ENCODE measurements at regions not wholly inside any gene's neighbourhood (a gene's known extent, or its start where the extent isn't known, plus 50 kb on each side); places are given as distances from the start of the nearest gene placed in this dataset.

DNA sequence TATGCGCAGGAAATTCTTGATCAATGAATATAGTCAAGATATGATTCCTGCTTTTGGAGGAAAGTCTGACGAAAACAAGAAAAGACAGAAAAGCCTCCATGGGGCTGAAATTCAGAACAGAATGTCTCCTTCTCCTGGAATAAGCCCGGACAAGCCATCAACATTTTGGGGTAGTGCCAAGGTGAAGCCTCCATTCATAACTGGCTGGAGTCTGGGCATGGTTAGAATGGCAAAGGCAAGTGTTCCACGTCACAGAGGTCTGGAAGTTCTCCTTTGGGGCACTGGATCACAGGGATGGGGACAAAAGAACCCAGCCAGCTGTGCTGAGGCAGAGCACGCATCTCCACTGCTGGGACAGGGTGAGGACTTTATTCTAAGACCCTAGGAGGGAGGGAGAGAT is 505.7 kb downstream of the CMPK2 start:
- DNase-seq, result no peak

- no peak for DNase-seq
These were observed 502.8 kb downstream of the CMPK2 start for GRCh38 chr2:6362671-6363450.

- DNase-seq, result no peak
These were observed 497.4 kb downstream of the CMPK2 start for GRCh38 chr2:6368281-6368680.

GRCh38 chr2:6369266-6369665 is 496.4 kb downstream of the CMPK2 start:
- no peak for DNase-seq

GRCh38 chr2:6370753-6371551 is 494.8 kb downstream of the CMPK2 start:
- DNase-seq, result no peak

- no peak for DNase-seq
These were observed 493.3 kb downstream of the CMPK2 start for GRCh38 chr2:6372317-6372901.

DNA sequence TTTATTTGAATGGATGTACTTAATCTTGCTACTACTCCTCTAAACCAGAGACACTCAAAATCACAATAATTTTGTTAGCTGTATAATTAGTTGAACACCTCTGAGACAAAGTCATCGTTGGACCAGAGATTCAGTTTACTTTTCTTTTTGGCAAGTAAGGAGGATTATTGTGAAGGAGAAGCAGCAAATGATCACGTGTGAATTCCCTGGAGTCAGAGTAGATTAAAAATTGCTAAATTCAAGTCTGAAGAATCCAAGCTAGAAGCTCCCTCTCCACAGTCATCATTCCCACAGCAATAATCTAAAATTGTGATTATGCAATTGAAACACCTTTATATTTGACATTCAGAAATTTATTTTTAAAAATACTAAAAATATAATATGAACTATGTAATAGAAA is 484.4 kb downstream of the CMPK2 start:
- DNase-seq, result no peak

DNA sequence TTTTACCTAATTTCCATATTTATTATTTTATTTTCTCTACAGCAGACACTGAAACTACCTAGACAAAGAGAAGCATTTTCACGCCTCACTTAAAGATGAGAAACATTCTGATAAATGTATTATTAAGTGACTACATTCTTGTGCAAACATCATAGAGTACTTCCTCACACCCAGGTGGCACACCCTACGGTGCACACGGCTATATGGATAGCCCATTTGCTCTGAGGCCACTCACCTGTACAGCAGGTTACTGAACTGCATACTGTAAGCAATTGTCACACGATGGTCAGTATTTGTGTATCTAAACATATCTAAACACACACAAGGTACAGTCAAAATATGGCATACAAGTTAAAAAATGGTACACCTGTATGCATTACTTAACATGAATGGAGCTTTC is 481.4 kb downstream of the CMPK2 start:
- no peak for DNase-seq

DNA sequence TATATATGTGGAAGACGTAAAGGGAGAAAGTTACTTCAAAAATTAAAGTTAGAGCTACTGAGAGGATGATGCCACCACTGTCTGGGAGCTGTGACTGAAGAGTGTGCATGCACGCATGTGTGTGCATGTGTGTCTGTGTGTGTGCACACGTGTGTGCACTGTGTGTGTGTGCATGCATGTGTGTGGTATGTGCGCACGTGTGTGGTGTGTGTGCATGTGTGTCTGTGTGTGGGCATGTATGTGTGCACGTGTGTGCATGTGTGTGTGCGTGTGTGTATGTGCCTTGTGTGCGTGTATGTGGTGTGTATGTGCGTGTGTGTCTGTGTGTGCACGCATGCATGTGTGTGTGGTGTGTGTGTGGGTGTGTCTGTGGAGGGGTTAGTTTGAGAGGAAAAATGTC is 473.4 kb downstream of the CMPK2 start:
- DNase-seq, result no peak

DNA sequence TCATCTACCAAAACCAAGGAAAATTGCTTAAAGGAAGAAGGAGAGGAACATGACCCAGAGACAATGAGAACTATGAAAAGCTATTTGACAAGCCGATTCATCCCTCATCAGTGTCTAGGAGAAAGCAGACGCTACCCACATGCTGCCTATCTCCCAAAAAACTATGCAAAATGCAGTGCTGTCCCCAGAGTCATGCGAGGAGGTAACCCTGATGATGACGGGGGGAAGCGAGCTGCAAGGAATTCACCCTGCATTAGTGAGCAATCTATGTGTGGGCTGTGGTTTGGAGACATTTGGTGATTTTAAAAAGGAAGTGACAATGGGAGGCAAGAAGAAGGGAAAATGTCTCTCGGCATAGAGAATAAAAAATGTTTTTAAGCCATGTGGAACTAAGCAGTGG is 472.7 kb downstream of the CMPK2 start:
- DNase-seq, result no peak

DNA sequence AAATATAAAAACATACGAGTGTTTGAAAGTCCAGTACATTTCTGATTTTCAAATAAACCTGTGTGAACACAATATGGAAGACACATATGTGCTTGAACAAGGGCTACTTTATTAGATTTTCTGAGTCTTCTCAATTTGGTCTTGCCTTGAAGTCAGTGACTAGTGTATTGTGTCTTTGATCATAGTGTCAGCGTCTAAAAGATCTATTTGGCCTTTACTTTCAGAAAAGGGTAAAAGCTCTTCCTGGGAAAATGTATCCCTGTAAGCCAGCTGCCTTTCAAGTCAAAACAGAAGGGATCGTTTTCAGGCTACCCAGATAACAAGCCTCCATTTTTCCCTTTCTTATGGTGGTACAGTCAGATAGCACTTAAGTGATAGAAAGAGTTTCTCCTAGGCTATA is 471.9 kb downstream of the CMPK2 start:
- no peak for DNase-seq

- DNase-seq, result no peak
These were observed 471.4 kb downstream of the CMPK2 start for GRCh38 chr2:6394276-6394675.

GRCh38 chr2:6398421-6398820 is 467.3 kb downstream of the CMPK2 start:
- no peak for DNase-seq

GRCh38 chr2:6401301-6401700 is 464.4 kb downstream of the CMPK2 start:
- DNase-seq, result no peak

DNA sequence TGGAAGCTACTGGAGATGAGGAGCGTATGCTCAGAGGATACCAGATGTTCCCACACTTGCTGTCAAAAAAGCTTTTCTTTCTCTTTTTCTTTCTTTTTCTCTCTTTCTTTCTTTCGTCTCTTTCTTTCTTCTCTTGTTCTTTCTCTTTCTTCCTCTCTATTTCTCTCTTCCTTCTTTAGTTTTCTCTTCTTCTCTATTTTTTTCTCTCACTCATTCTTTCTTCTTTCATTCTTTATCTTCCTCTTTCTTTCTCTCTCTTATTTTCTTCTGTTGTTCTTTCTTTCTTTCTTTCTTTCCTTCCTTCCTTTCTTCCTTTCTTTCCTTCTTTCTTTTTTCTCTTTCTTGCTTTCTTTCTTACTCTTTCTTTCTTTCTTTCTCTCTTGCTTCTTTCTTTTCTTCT is 457.6 kb downstream of the CMPK2 start:
- no peak for DNase-seq

DNA sequence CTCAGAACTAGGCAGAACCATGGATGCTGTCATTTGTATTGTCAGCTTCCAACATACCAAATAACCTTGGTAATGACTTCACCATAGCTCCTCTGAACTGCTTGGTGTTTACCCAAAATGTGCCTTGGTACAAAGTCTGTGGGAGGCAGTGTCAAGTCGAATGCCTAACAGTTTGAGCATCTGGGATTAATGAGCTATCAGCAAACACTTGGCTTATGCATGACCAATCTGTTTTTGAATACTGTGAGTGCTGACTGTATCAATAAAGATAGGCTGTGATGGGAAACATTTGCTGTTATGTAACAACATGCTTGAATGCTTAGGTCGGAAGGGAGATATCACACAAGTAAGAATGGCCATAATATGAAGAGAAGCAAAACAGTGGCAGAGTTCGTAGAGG is 455.4 kb downstream of the CMPK2 start:
- no peak for DNase-seq

DNA sequence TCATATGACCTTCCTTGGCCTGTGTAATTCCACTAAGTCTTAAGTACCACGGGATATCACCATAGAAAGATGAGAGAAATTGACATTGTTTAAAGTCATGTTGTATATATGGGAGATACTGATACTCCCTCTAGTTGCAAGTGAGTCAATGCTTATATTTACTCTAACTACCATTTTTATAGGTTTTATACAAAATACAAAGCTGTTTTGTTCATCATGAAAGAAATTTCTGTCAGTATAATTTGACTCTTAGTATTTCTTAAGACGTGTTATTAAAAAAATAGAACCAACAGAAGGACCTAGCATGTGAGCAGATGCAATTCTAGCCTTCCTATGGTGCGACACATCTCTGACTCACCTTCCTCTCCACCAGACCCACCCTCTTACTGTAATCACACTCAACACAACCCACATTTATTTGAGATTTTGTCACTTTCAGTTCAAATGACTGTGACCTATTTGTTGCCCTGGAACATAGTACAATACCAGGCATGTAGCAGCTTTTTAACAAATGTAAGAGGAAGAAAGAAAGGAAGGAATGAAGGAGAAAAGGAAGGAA is 453.1 kb downstream of the CMPK2 start:
- no peak for DNase-seq

GRCh38 chr2:6417050-6417449 is 448.7 kb downstream of the CMPK2 start:
- no peak for DNase-seq

DNA sequence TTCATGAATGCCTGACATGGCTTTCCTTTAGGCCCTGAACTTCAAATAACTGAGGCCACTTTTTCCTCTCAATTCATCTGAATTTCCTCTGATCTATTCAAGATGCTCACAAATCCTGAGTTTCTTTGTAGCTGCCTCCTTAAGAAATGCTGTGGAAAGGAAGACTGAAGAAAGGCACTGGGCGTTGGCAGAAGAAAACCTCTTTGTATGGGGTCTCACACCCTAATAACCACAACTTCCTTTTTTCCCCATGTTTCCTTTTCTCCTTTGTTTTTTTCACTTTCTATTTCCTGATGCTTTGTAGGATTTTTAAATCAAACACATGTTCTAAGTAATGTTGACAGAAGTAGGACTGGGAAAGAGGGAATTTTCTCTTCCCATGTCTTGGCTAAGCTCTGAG is 447.4 kb downstream of the CMPK2 start:
- DNase-seq, result no peak

- DNase-seq, result no peak
These were observed 444.5 kb downstream of the CMPK2 start for GRCh38 chr2:6421138-6421730.

DNA sequence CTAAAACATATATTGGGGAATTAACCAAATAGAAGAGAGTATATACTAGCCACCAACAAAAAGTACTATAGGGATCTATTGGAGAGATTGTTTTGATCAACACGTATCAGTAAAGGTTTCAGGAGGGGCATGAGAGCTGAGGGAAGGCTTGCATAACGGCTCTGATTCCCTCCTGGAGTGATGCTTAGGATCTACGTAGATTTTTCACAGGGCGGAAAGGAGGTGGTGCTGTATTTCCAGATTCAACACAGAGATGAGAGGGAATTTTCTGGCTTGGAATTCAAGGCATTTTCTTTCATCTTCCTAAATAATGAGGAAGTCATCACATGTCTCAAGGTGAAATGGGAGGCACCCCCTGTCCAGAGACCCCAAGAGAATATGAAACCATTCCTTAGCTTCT is 443.8 kb downstream of the CMPK2 start:
- no peak for DNase-seq

GRCh38 chr2:6423157-6423556 is 442.6 kb downstream of the CMPK2 start:
- DNase-seq, result no peak

DNA sequence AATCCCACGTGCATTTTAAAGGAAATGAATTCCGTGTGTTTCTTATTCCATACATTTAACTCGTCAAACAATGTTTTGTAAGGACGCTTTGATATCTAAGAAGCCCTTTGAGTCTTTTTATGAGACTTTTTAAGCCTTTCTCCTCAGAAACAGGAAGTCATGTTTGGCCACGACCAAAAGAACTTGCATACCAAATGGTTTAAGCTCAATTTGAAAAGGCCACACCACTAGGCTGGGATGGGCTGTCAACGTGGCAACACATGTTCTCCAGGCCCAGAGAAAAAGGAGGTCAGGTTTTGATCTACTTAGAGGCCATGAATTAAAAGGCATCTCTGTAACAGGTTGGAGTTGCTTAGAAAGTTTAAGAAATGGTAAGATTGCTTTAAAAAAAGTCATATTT is 441.8 kb downstream of the CMPK2 start:
- no peak for DNase-seq

Data from central memory CD4-positive, alpha-beta T cell (primary cell).